DMS114 treated with DMSO at 0.1 percent for 48 hours (cell line): ENCODE measurements at regions not wholly inside any gene's neighbourhood (a gene's known extent, or its start where the extent isn't known, plus 50 kb on each side); places are given as distances from the start of the nearest gene placed in this dataset.

Experiments used
- DNase-seq: peaks from one replicate; lab custom pipeline; 2025; ENCODE audit not compliant: unreplicated experiment; lab: John Stamatoyannopoulos, UW

DNA sequence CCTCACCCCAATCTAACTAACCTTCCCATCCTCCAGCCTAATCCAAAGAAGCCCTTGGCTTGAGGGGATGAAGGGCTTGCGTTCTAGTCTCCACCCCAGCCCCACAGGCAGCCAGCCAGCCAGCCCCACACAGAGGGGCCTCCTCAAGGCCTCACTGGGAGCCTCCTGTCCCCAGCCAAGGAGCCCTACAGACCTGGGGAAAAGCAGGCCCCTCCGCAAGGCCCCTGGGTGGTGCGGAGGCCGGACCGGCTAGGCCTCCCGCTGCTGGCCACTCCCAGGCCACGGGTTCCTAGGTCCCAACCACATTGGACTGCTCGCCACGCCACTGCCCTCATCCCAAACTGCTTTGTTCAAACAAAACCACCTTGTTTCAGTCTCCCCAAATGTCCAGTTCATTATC is 78.0 kb downstream of the ZIC5 start:
- DNase-seq = no peak

GRCh38 chr13:99892866-99893504 is 78.6 kb downstream of the ZIC5 start:
- DNase-seq = no peak

DNA sequence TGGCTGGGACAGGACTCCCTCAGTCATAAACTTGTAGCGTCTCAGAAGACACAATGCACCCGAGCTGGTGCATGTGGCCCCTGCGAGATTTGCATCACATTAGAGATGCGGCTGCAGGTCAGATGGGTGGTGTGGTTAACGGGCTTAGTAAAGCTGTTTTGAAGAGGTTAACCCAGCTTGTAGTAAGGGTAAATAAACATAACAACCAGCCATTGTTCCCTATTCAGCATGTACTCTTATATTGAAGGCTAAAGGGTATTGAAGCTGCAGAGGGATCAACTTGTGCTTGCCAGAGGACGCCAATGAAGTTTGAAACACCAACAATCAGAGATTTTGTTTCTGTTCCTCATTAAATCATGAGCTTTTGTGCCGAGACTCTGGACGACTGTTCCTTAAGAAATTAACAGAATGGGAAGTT is 79.4 kb downstream of the ZIC5 start:
- DNase-seq = no peak

DNA sequence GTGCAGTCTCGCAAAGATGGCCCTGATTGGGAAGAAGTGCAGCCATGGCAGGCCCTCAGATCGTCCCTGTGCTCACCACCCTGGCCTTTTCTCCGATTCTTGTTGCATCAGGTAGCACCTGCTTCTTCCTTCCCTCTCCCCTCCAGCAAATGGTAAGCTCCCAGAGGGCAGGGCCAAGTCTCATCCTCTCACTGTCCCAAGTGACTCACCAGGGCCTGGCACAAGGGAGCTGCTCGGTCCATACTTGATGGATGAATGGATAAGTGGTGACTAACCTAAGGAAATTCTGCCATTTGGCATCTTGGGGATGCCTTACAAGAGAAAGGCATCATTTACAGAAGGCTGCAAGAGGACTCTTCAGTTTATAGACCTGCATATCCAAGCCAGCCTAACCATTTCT is 84.9 kb downstream of the ZIC5 start:
- DNase-seq = no peak

DNA sequence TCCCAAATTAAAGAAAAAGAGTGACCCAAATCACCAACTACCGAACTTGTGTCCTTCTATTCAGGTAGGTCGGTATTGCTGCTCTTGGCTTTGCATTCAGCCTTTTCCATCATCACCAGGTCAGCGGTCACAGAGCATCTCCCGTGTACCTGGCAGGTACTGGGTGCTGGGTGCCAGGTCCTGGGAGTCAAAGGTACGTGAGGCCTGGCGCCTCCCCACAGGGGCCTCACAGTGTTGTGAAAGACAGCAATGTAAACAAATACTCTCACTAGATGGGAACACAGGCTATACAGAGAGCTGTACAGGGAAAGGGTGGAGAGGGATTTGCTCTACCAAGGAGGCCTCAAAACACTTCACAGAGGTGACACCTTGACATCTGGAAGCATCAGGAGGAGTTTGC is 86.7 kb downstream of the ZIC5 start:
- DNase-seq = no peak

GRCh38 chr13:99883805-99884204 is 87.8 kb downstream of the ZIC5 start:
- no peak for DNase-seq

- no peak for DNase-seq
These were observed 92.5 kb downstream of the ZIC5 start for GRCh38 chr13:99878921-99879610.

DNA sequence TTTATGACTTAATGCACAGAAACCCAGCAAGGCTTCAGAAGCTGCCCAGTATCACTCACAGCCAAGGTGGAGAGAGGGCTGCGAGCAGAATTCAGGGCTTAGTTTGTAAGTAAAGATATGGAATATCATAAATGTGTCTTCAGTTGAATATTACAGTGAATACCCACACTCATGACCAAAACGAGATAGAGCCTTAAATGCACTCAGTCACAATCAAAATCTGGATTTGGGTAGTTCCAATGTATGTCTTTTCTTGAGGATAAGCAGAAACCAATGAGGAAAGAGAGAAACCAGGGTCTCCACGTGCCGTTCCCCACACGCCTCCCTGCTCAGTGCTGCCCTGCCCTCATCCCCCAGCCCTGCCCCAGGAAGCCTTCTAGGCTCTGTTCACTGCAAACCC is 94.9 kb downstream of the ZIC5 start:
- DNase-seq = no peak

DNA sequence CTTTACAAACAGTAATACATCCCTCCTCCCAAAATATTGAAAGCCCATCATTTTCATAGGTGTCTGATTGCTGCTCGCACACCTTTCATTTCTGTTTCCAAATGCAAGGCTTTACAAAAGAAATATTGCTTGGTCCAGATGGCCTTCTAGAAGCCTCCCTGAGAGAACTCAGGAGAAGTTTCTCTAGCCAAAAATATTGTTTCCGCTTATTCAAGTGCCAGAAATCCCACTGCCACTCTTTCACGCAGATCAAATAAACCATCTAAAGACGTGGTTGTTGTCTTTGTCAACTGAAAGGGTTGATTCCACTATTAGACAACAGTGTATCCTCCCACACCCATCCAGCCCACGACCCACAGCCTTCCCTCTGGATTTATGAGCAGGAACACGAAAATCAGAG is 96.2 kb downstream of the ZIC5 start:
- no peak for DNase-seq

GRCh38 chr13:99873832-99874430 is 97.6 kb downstream of the ZIC5 start:
- DNase-seq = no peak

DNA sequence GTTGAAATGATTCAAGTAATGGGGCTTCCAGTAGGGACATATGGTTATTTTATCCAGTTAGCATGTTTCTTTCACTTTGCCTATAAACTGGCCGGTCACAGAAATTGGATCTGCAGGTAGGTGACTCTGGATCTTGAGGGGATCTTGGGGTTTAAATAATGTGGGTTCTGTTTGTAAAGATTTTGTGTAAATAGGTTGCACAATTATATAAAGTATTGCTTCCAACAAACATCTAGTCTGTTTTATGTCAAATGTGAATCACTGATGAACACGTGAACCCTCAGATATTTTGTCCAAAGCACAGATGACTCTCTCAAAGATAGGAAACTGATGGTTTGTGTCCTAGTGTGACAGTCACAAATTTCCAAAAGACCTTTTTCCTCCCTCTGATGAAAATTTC is 98.4 kb downstream of the ZIC5 start:
- no peak for DNase-seq

- DNase-seq = no peak
These were observed 100.2 kb downstream of the ZIC5 start for GRCh38 chr13:99871249-99871898.

- no peak for DNase-seq
These were observed 101.0 kb downstream of the ZIC5 start for GRCh38 chr13:99870541-99870940.

DNA sequence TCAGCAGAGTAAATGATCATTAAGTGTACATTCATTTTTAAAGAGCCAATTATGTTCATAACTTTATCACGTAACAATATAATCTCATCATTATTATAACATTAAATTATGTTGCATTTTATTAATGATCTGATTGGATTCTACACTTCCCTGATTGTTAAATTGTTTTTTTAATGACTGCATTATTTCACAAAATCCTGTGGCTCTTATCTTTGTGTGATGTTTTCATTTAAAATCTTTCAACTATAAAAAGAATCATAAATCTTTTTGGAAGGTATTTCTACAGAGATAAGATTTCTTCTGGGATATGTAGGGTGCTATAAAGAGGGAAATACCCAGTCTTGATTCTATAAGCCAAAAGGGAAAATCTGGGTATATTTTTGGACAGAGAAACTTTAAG is 101.7 kb downstream of the ZIC5 start:
- DNase-seq = no peak

- no peak for DNase-seq
These were observed 102.8 kb downstream of the ZIC5 start for GRCh38 chr13:99868767-99869166.

DNA sequence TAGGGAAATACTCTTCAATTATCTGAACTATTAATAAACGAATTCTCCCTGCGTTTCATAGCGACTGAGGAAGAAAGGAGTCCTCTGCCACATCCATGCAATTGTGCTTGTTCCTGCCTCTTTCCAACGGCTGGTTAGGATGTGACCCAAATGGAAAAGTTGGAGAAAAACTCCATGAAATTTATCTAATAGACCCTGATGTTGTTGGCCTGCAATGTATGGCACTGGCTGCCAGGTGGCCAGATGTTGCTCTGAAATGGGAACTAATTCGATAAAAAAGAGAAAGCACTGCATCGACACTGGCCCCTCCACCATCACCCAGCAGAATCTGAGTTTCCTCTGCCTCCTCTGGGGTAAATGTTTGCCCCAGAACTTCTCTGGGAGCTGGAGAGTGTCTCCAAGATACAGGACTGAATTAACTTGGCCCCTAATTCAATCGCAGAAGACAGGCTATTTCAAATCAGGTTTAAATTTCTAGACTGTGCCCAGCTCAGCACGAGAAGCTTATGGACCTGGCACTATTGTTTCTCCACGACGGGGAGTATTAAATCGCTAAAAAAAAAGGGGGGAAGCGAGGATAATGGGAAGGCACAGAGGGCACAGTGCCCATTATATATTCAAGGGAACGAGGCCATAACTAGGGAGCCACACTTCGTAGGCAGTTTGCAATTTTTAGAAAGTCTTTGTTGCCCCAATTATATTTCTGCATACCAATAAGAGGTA is 103.9 kb downstream of the ZIC5 start:
- DNase-seq = no peak

DNA sequence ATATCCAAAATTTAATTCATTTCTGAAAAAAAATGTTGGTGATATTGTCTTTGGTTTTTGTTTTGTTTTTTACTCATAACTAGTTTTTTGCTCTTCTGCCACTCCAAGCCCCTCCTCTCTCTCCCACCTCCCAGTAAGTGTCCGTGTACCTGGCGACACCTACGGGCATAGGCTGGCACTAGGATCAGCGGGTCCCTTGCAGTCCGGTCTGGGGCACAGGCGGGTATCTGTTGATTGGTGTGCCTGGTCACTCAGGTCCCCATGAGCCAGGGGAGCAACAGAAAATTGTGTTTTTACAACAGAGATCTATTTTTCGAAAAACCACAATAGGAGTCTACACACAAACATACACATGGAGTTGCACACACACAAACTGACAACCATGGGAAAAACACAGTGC is 104.8 kb downstream of the ZIC5 start:
- no peak for DNase-seq

GRCh38 chr13:99865420-99865930 is 106.1 kb downstream of the ZIC5 start:
- DNase-seq = no peak

GRCh38 chr13:99864627-99864990 is 107.0 kb downstream of the ZIC5 start:
- no peak for DNase-seq

- no peak for DNase-seq
These were observed 107.6 kb downstream of the ZIC5 start for GRCh38 chr13:99863789-99864626.
